Smooth muscle cell (in vitro differentiated cells): ENCODE measurements at regions not wholly inside any gene's neighbourhood (a gene's known extent, or its start where the extent isn't known, plus 50 kb on each side); places are given as distances from the start of the nearest gene placed in this dataset.

ENCODE experiments used
- DNase-seq: peaks from one replicate; lab custom pipeline; 2025; ENCODE audit not compliant: unreplicated experiment; lab: John Stamatoyannopoulos, UW
- H2AFZ ChIP-seq: fragments of 200-600 bp; sonication (generic); 2 replicates; pipeline ENCODE4 v1.6.0; 2016; ENCODE audit warnings: antibody characterized with exemption, low read depth, mild to moderate bottlenecking
- H3F3A ChIP-seq: fragments of 200-600 bp; sonication (generic); 2 replicates; pipeline ENCODE4 v1.6.0; 2017; ENCODE audit warnings: antibody characterized with exemption, low read depth
- H3K27ac ChIP-seq: fragments of 200-600 bp; sonication (generic); 2 replicates; pipeline ENCODE4 v1.5.1; 2016; ENCODE audit warnings: low read depth, mild to moderate bottlenecking
- H3K27me3 ChIP-seq: fragments of 200-600 bp; sonication (generic); 2 replicates; pipeline ENCODE4 v1.6.1; 2016; ENCODE audit warnings: low read depth, mild to moderate bottlenecking
- H3K36me3 ChIP-seq: fragments of 200-600 bp; sonication (generic); 2 replicates; pipeline ENCODE4 v1.5.1; 2016; ENCODE audit warnings: low read depth
- H3K4me1 ChIP-seq: fragments of 200-600 bp; sonication (generic); 2 replicates; pipeline ENCODE4 v1.5.1; 2016; ENCODE audit warnings: low read depth
- H3K4me2 ChIP-seq: fragments of 200-600 bp; sonication (generic); 2 replicates; pipeline ENCODE4 v1.6.0; 2016; ENCODE audit warnings: mild to moderate bottlenecking
- H3K4me3 ChIP-seq: fragments of 200-600 bp; sonication (generic); 2 replicates; pipeline ENCODE4 v1.5.1; 2016; ENCODE audit warnings: mild to moderate bottlenecking
- H3K79me2 ChIP-seq: fragments of 200-600 bp; sonication (generic); 2 replicates; pipeline ENCODE4 v1.6.0; 2016; ENCODE audit warnings: low read depth, mild to moderate bottlenecking
- H3K9ac ChIP-seq: fragments of 200-600 bp; sonication (generic); 2 replicates; pipeline ENCODE4 v1.6.0; 2016; ENCODE audit warnings: low read depth
- H3K9me3 ChIP-seq: fragments of 200-600 bp; sonication (generic); replicated peaks from 2 replicates; pipeline ENCODE4 v1.5.1; 2016; ENCODE audit warnings: low read depth
- H4K20me1 ChIP-seq: fragments of 200-600 bp; sonication (generic); 2 replicates; pipeline ENCODE4 v1.6.0; 2016; ENCODE audit warnings: low read depth
- CTCF ChIP-seq: fragments of 200-600 bp; sonication (generic); IDR thresholded peaks from 2 replicates; pipeline ENCODE4 v1.5.1; 2017; ENCODE audit warnings: borderline replicate concordance, mild to moderate bottlenecking, antibody characterized with exemption; ENCODE audit not compliant: insufficient read depth, poor library complexity, severe bottlenecking
- WGBS: methylation state at CpG from one replicate; pipeline ENCODE4 v1.1.7; 2016; ENCODE audit warnings: low lambda C conversion rate; 5-methylcytosine and 5-hydroxymethylcytosine counted together

- Histone ChIP-seq H3K9ac (no peak overlapping the region), H3K4me1 (peaks cover 16% of the 10 kb centered on the region), H3K79me2 (no peaks in the 10 kb centered on the region), H3F3A (peaks cover 24% of the 10 kb centered on the region), H3K4me3 (no peak overlapping the region), H3K27me3 (no peaks in the 10 kb centered on the region), H3K27ac (peak overlapping the region; percentile 34), H2AFZ (no peak overlapping the region), H3K4me2 (no peak overlapping the region), H4K20me1 (no peaks in the 10 kb centered on the region), H3K9me3 (no peaks in the 10 kb centered on the region), H3K36me3 (no peaks in the 10 kb centered on the region)
- no peak for DNase-seq
- TF ChIP-seq CTCF: no peak
- 79% methylated on average over 12 of the region's 12 CpGs for WGBS
Measured at GRCh38 chr7:45974540-45975360, 53.7 kb upstream of the IGFBP3 start.

DNA sequence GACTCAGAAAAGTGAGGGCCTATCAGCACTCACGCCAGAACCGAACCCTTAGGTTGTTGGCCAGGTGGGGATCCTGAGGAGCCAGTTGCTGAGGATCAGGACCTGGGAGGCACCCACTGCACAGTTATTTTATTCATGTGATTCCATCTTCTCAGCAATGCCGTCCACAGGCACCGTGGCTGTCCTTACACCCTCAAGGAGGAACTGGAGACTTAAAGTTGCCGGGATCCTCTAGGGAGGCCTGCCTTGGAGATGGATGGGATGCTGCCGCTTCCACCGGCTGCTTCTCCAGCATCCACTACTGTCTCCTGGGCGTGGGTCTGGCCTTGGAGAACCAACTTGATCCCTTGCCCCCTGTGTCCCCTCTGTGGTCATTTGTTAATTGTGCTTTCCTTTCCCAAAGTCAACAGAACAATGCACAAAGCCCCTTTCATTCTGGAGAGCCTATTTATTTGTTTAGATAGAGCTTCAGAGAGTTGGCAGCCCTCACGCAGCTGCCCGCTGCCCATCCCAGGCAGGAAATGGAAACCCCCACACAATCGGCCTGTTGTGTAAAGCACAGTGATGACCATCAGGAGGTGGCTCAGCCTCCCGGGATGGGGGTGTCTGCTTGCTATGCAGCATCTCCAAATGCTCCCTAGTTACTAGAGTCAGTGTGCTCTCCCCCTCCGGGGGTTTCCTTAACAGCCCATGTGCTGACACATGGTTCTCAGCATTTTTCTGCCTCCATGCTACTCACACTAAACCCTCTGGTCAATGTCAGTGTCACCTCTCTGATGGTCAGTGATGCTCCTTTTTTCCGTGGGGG lies 52.9 kb upstream of the IGFBP3 start:
- Histone ChIP-seq H3F3A (peaks cover 20% of the 10 kb centered on the region), H3K4me3 (no peak overlapping the region), H3K4me2 (no peak overlapping the region), H3K27ac (peak overlapping the region; percentile 34), H4K20me1 (no peaks in the 10 kb centered on the region), H2AFZ (peak overlapping the region; percentile 23), H3K27me3 (no peaks in the 10 kb centered on the region), H3K79me2 (no peaks in the 10 kb centered on the region), H3K36me3 (no peaks in the 10 kb centered on the region), H3K9ac (no peak overlapping the region), H3K9me3 (no peaks in the 10 kb centered on the region), H3K4me1 (peaks cover 13% of the 10 kb centered on the region)
- no peak for TF ChIP-seq CTCF
- DNase-seq: no peak
- whole genome bisulfite sequencing: 60% methylated on average over 14 of the region's 14 CpGs

DNA sequence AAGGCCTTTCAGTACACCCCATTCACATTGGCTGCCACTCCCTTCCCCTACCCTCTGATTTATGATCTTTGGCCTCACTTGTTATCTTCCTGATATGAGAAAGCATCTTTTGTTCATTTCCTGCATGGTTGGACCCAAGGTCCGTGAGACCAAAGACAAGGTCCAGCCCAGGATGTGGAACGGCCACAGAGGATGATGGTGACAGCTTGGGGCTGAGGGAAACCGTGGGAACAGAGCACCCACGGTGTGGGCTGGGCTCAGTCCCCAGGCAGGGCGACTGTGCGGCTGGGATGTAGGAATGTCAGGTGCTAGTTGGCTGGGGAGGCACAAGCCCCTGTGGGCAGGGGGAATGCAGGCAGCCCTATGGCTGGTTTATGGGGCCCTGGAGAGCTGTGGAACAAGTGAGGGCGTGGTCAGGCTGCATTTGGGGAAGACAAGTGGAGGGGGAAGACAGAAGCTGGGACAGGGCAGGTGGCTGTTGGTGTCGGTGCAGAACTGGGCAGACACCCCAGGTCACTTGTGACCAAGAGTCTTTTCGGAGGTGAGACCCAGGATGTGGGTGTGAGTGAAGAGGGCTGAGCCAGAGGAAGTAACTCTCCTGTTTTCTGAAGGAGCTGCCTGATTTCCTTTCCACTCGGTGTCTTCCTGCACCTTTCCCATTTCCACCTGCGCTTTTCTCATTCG lies 51.7 kb upstream of the IGFBP3 start:
- Histone ChIP-seq H3K4me1 (peaks cover 3% of the 10 kb centered on the region), H3K9ac (no peak overlapping the region), H4K20me1 (no peaks in the 10 kb centered on the region), H3K4me2 (no peak overlapping the region), H3K27me3 (no peaks in the 10 kb centered on the region), H2AFZ (no peak overlapping the region), H3K36me3 (no peaks in the 10 kb centered on the region), H3K27ac (no peak overlapping the region), H3K4me3 (no peak overlapping the region), H3K79me2 (no peaks in the 10 kb centered on the region), H3F3A (peaks cover 14% of the 10 kb centered on the region), H3K9me3 (no peaks in the 10 kb centered on the region)
- 92% methylated on average over 12 of the region's 12 CpGs for WGBS
- DNase-seq: no peak
- no peak for TF ChIP-seq CTCF
